ENCODE measurements at regions not wholly inside any gene's neighbourhood (a gene's known extent, or its start where the extent isn't known, plus 50 kb on each side); places are given as distances from the start of the nearest gene placed in this dataset.

- Histone ChIP-seq H3K79me2 (ENCODE audit: control insufficient read depth, insufficient read depth, low read length) (no peaks in the 10 kb centered on the region), H3K9me3 (ENCODE audit: control insufficient read depth, low read depth, low read length) (no peaks in the 10 kb centered on the region), H3K4me2 (ENCODE audit: control insufficient read depth, extremely low read depth, insufficient read depth, low read depth, low read length) (no peak overlapping the region), H3K27me3 (ENCODE audit: control insufficient read depth, extremely low read depth, insufficient read depth, low read length) (no peaks in the 10 kb centered on the region), H2AFZ (ENCODE audit: control insufficient read depth, low read length) (no peak overlapping the region), H3K9ac (ENCODE audit: control insufficient read depth, extremely low read depth, insufficient read depth, low read length) (no peak overlapping the region), H4K20me1 (ENCODE audit: control insufficient read depth, extremely low read depth, insufficient read depth, low read length) (no peaks in the 10 kb centered on the region), H3K9me1 (ENCODE audit: control insufficient read depth, extremely low read depth, insufficient read depth, low read length) (no peaks in the 10 kb centered on the region), H3K36me3 (ENCODE audit: control insufficient read depth in 2 of 2, extremely low read depth in 1 of 2, insufficient read depth in 2 of 2, low read length in 2 of 2) (no peaks in the 10 kb centered on the region), H3K27ac (ENCODE audit: control insufficient read depth, insufficient read depth, low read length) (no peak overlapping the region), H3K4me3 (ENCODE audit: control insufficient read depth in 2 of 3, extremely low read depth in 1 of 3, insufficient read depth in 2 of 3, low read depth in 1 of 3, low read length in 3 of 3) (no peak overlapping the region), H3K4me1 (ENCODE audit: control insufficient read depth, extremely low read depth, insufficient read depth, low read length) (no peaks in the 10 kb centered on the region)
- DNase-seq (ENCODE audit: low read depth, low spot score), result no peak
- FAIRE-seq, result no peak
- TF ChIP-seq, protein P1, sequence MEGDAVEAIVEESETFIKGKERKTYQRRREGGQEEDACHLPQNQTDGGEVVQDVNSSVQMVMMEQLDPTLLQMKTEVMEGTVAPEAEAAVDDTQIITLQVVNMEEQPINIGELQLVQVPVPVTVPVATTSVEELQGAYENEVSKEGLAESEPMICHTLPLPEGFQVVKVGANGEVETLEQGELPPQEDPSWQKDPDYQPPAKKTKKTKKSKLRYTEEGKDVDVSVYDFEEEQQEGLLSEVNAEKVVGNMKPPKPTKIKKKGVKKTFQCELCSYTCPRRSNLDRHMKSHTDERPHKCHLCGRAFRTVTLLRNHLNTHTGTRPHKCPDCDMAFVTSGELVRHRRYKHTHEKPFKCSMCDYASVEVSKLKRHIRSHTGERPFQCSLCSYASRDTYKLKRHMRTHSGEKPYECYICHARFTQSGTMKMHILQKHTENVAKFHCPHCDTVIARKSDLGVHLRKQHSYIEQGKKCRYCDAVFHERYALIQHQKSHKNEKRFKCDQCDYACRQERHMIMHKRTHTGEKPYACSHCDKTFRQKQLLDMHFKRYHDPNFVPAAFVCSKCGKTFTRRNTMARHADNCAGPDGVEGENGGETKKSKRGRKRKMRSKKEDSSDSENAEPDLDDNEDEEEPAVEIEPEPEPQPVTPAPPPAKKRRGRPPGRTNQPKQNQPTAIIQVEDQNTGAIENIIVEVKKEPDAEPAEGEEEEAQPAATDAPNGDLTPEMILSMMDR (optimal IDR thresholded peaks at IDR 0.05 in 1 of 3, IDR thresholded peaks at IDR 0.05 in 1 of 3, conservative IDR thresholded peaks at IDR 0.05 in 1 of 3; ENCODE audit: extremely low read depth in 1 of 3, insufficient read depth in 2 of 3, low read length in 3 of 3), result no peak
- no peak for TF ChIP-seq EZH2 (IDR thresholded peaks at IDR 0.05; ENCODE audit: low read length)
- dilution Hi-C loops (cut with MboI; ENCODE audit: extremely low pct_ligation_motif_present, low sequenced_read_pairs), result no loop called here
Observed at GRCh38 chr4:111494471-111494870, 650.8 kb upstream of the FAM241A start.

GRCh38 chr4:111494971-111495370, 650.3 kb upstream of the FAM241A start:
- Histone ChIP-seq H3K4me2 (ENCODE audit: control insufficient read depth, extremely low read depth, insufficient read depth, low read depth, low read length) (no peak overlapping the region), H3K27ac (ENCODE audit: control insufficient read depth, insufficient read depth, low read length) (no peak overlapping the region), H3K4me1 (ENCODE audit: control insufficient read depth, extremely low read depth, insufficient read depth, low read length) (no peaks in the 10 kb centered on the region), H3K27me3 (ENCODE audit: control insufficient read depth, extremely low read depth, insufficient read depth, low read length) (no peaks in the 10 kb centered on the region), H3K9me3 (ENCODE audit: control insufficient read depth, low read depth, low read length) (no peaks in the 10 kb centered on the region), H3K4me3 (ENCODE audit: control insufficient read depth in 2 of 3, extremely low read depth in 1 of 3, insufficient read depth in 2 of 3, low read depth in 1 of 3, low read length in 3 of 3) (no peak overlapping the region), H3K9ac (ENCODE audit: control insufficient read depth, extremely low read depth, insufficient read depth, low read length) (no peak overlapping the region), H3K79me2 (ENCODE audit: control insufficient read depth, insufficient read depth, low read length) (no peaks in the 10 kb centered on the region), H2AFZ (ENCODE audit: control insufficient read depth, low read length) (no peak overlapping the region), H4K20me1 (ENCODE audit: control insufficient read depth, extremely low read depth, insufficient read depth, low read length) (no peaks in the 10 kb centered on the region), H3K9me1 (ENCODE audit: control insufficient read depth, extremely low read depth, insufficient read depth, low read length) (no peaks in the 10 kb centered on the region), H3K36me3 (ENCODE audit: control insufficient read depth in 2 of 2, extremely low read depth in 1 of 2, insufficient read depth in 2 of 2, low read length in 2 of 2) (no peaks in the 10 kb centered on the region)
- DNase-seq (ENCODE audit: low read depth, low spot score) (no peak), FAIRE-seq (no peak)
- dilution Hi-C loops (cut with MboI; ENCODE audit: extremely low pct_ligation_motif_present, low sequenced_read_pairs), result no loop called here
- TF ChIP-seq EZH2 (IDR thresholded peaks at IDR 0.05; ENCODE audit: low read length), result no peak
- TF ChIP-seq, protein P1 (optimal IDR thresholded peaks at IDR 0.05 in 1 of 3, IDR thresholded peaks at IDR 0.05 in 1 of 3, conservative IDR thresholded peaks at IDR 0.05 in 1 of 3; ENCODE audit: extremely low read depth in 1 of 3, insufficient read depth in 2 of 3, low read length in 3 of 3), result no peak

All from keratinocyte (primary cell).